ENCODE measurements at regions not wholly inside any gene's neighbourhood (a gene's known extent, or its start where the extent isn't known, plus 50 kb on each side); places are given as distances from the start of the nearest gene placed in this dataset.

DNA sequence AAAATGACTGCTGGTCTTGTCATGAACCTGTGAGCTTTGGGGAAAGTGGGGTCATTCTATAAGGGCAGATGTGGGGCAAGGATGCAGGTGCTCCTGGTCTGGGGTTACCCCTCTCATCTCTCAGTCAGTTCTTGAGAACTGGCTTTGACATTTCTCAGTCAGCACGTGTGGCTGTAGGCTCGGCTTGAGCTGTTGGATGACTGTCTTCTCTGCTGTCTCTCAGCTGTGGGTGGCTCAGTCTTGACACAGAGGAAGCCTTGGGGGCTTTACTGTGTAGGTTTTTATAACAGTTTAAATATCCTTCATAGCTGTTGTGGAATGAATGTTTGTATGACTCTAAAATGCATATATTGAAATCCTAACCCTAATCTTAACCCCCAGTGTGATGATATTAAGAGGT is 296.4 kb upstream of the CELF4 start:
- WGBS, 2 donors: 55 to 58% methylated on average over 2 of the region's 2 CpGs
- TF ChIP-seq, protein P1, sequence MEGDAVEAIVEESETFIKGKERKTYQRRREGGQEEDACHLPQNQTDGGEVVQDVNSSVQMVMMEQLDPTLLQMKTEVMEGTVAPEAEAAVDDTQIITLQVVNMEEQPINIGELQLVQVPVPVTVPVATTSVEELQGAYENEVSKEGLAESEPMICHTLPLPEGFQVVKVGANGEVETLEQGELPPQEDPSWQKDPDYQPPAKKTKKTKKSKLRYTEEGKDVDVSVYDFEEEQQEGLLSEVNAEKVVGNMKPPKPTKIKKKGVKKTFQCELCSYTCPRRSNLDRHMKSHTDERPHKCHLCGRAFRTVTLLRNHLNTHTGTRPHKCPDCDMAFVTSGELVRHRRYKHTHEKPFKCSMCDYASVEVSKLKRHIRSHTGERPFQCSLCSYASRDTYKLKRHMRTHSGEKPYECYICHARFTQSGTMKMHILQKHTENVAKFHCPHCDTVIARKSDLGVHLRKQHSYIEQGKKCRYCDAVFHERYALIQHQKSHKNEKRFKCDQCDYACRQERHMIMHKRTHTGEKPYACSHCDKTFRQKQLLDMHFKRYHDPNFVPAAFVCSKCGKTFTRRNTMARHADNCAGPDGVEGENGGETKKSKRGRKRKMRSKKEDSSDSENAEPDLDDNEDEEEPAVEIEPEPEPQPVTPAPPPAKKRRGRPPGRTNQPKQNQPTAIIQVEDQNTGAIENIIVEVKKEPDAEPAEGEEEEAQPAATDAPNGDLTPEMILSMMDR (IDR thresholded peaks at IDR 0.05): no peak
- TF ChIP-seq POLR2A (IDR thresholded peaks at IDR 0.05) (no peak), EP300 (IDR thresholded peaks at IDR 0.05) (no peak)
- H3K27ac ChIP-seq: no peak overlapping the region
- H3K4me1 ChIP-seq: no peaks in the 10 kb centered on the region
- H3K9me3 ChIP-seq: peaks cover 0 to 2% (median 0%) of the 10 kb centered on the region in 4 donors
- H3K27me3 ChIP-seq: no peaks in the 10 kb centered on the region
- no peaks in the 10 kb centered on the region for H3K36me3 ChIP-seq
- no peak overlapping the region for H3K4me3 ChIP-seq
- no peak for DNase-seq (ENCODE audit: low spot score in 2 of 2)

DNA sequence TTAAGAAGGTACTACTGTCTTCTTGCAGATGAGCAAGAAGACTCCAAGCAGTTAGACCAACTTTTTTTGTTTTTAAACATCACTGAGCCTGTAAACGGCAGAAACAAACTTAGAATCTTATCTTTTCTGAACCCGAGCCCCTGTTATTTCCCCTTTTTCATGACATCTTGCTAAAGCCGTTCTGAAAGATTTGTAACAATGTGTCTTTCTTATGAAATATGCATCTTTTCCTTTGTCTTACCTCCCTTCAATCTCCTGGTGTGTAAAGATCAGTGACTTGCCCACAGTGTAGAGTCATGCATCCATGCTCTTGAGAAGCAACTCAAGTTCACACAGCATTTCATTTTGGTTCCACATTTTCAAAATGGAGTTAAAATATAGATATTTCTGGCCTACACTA is 288.8 kb upstream of the CELF4 start:
- no peaks in the 10 kb centered on the region for H3K27me3 ChIP-seq
- no peaks in the 10 kb centered on the region for H3K36me3 ChIP-seq
- no peak for TF ChIP-seq POLR2A (IDR thresholded peaks at IDR 0.05)
- TF ChIP-seq EP300 (IDR thresholded peaks at IDR 0.05): no peak
- H3K4me1 ChIP-seq: no peaks in the 10 kb centered on the region
- no peak overlapping the region for H3K27ac ChIP-seq
- no peak overlapping the region for H3K4me3 ChIP-seq
- H3K9me3 ChIP-seq: peaks cover 0 to 12% (median 0%) of the 10 kb centered on the region in 4 donors
- no peak for DNase-seq (ENCODE audit: low spot score in 2 of 2)
- WGBS, 2 donors: 71 to 72% methylated on average over 3 of the region's 3 CpGs

DNA sequence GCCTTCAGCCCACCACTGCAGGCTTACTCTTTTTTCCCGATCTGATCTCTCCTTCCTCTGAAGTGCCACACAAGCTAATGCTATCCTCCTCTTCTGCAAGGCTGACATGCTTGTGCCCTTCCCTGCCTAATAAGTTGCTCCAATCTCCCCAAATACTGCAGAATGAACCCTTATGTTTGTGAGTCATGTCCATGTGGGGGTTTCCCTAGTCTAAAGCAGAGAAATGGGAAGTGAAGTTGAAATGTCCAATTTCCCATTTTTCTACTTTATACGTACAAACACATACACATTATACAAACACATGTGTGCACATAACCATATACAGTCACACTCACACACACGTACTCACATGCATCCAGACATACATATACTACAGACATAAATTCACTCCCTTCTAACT is 288.1 kb upstream of the CELF4 start:
- Histone ChIP-seq H3K9me3 (peaks cover 0 to 12% (median 0%) of the 10 kb centered on the region in 4 donors), H3K36me3 (no peaks in the 10 kb centered on the region), H3K27me3 (no peaks in the 10 kb centered on the region), H3K27ac (no peak overlapping the region), H3K4me3 (no peak overlapping the region), H3K4me1 (no peaks in the 10 kb centered on the region)
- 63 to 86% methylated on average over 3 of the region's 3 CpGs for WGBS, 2 donors
- no peak for DNase-seq (ENCODE audit: low spot score in 2 of 2)
- TF ChIP-seq POLR2A (IDR thresholded peaks at IDR 0.05) (no peak), EP300 (IDR thresholded peaks at IDR 0.05) (no peak)
- TF ChIP-seq, protein P1 (IDR thresholded peaks at IDR 0.05): no peak

DNA sequence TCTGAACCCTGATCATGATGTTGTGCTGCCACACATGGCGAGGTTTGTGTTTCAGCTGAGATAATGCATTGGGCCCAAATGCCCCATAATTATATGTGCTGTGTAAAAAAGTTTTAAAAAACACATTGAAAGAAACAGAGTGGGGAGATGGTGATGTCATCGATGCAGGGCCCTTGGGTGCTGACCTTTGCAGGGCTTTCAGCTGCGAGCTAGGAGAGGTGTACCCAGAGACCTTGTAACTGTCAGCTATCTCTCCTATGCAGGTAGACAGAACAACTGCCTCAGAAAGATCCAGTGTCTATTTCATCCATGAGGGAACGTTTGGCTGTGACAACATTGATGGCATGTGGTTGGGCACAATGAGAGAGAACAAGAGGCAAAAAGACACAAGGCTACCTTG is 286.9 kb upstream of the CELF4 start:
- H3K4me1 ChIP-seq: no peaks in the 10 kb centered on the region
- H3K36me3 ChIP-seq: no peaks in the 10 kb centered on the region
- WGBS, 2 donors: 76 to 85% methylated on average over 4 of the region's 4 CpGs
- no peak overlapping the region for H3K27ac ChIP-seq
- no peaks in the 10 kb centered on the region for H3K27me3 ChIP-seq
- no peak overlapping the region for H3K4me3 ChIP-seq
- TF ChIP-seq EP300 (IDR thresholded peaks at IDR 0.05) (no peak), POLR2A (IDR thresholded peaks at IDR 0.05) (no peak)
- TF ChIP-seq, protein P1 (IDR thresholded peaks at IDR 0.05): no peak
- peaks cover 0 to 16% (median 0%) of the 10 kb centered on the region in 4 donors for H3K9me3 ChIP-seq
- DNase-seq (ENCODE audit: low spot score in 2 of 2): no peak

DNA sequence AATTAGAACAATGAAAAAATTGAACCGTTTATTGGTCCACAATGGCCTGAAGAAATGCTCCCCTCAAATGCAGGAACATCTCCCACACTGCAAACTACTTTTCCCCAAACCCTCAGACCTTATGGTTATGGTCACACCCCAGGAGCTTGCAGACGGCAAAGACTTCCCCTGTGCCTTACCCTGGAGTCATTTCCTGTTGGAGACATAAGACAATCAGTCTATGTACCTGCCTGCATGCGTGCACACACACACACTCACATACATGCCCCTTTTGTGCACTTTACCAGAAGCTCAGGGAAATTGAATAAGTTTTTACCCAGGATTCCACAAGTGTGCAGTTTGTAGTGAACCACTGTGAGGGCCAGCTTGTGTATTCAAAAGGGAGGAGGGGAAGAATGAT is 281.9 kb upstream of the CELF4 start:
- Histone ChIP-seq H3K4me3 (no peak overlapping the region), H3K27me3 (no peaks in the 10 kb centered on the region), H3K4me1 (no peaks in the 10 kb centered on the region), H3K36me3 (no peaks in the 10 kb centered on the region), H3K9me3 (peaks cover 0 to 4% (median 0%) of the 10 kb centered on the region in 4 donors), H3K27ac (no peak overlapping the region)
- TF ChIP-seq POLR2A (IDR thresholded peaks at IDR 0.05) (no peak), EP300 (IDR thresholded peaks at IDR 0.05) (no peak)
- TF ChIP-seq, protein P1 (IDR thresholded peaks at IDR 0.05): no peak
- no peak for DNase-seq (ENCODE audit: low spot score in 2 of 2)
- 67 to 69% methylated on average over 3 of the region's 3 CpGs for WGBS, 2 donors

DNA sequence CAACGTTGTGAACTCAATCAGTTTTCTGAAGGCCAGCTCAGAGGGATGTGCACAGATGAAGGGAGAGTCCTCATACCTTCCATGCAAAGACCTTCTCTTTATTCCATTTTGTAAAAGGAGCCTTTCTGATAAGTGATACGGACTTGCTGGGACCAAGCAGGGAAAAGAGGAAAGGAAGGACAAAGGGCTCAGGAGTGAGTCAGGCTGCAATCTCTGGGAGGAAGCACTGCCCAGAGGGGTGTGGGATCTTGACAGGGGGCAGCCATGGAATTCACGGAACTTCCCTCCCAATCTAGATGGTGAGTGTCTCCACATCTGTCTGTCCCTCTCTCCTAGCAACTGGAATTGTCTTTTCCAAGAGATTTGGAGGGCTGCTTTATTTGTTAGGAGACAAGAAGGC is 281.4 kb upstream of the CELF4 start:
- TF ChIP-seq EP300 (IDR thresholded peaks at IDR 0.05) (no peak), POLR2A (IDR thresholded peaks at IDR 0.05) (no peak)
- TF ChIP-seq, protein P1 (IDR thresholded peaks at IDR 0.05): no peak
- Histone ChIP-seq H3K9me3 (peaks cover 0 to 4% (median 0%) of the 10 kb centered on the region in 4 donors), H3K36me3 (no peaks in the 10 kb centered on the region), H3K27me3 (no peaks in the 10 kb centered on the region), H3K4me1 (no peaks in the 10 kb centered on the region), H3K4me3 (no peak overlapping the region), H3K27ac (no peak overlapping the region)
- no peak for DNase-seq (ENCODE audit: low spot score in 2 of 2)
- 48 to 64% methylated on average over 3 of the region's 3 CpGs for WGBS, 2 donors
